Middle frontal gyrus (tissue), 1 donor: ENCODE measurements at regions not wholly inside any gene's neighbourhood (a gene's known extent, or its start where the extent isn't known, plus 50 kb on each side); places are given as distances from the start of the nearest gene placed in this dataset.

Experiments
- DNase-seq: peaks from one replicate; pipeline ENCODE4 v3.0.0-alpha.2; 2015; ENCODE audit warnings: low spot score; ENCODE audit errors: extremely low spot score

GRCh38 chrX:40485102-40485826, 95.5 kb upstream of the ATP6AP2 start:
- no peak for DNase-seq

- no peak for DNase-seq
Observed at GRCh38 chrX:40484408-40485091, 96.2 kb upstream of the ATP6AP2 start.

- no peak for DNase-seq
Observed at GRCh38 chrX:40483502-40483901, 97.3 kb upstream of the ATP6AP2 start.

- DNase-seq: no peak
Observed at GRCh38 chrX:40479777-40480318, 100.9 kb upstream of the ATP6AP2 start.

- no peak for DNase-seq
Observed at GRCh38 chrX:40478474-40479065, 102.2 kb upstream of the ATP6AP2 start.

GRCh38 chrX:40476958-40477357, 103.8 kb upstream of the ATP6AP2 start:
- no peak for DNase-seq

GRCh38 chrX:40474645-40475044, 106.1 kb upstream of the ATP6AP2 start:
- DNase-seq: no peak

- DNase-seq: no peak
Observed at GRCh38 chrX:40474205-40474626, 106.6 kb upstream of the ATP6AP2 start.

GRCh38 chrX:40473460-40474204, 107.1 kb upstream of the ATP6AP2 start:
- no peak for DNase-seq

GRCh38 chrX:40471965-40472648, 108.7 kb upstream of the ATP6AP2 start:
- peak; percentile 14 for DNase-seq

- DNase-seq: no peak
Observed at GRCh38 chrX:40470830-40471429, 109.8 kb upstream of the ATP6AP2 start.

- no peak for DNase-seq
Observed at GRCh38 chrX:40469316-40469715, 111.5 kb upstream of the ATP6AP2 start.

GRCh38 chrX:40468033-40468846, 112.5 kb upstream of the ATP6AP2 start:
- peak; percentile 7 for DNase-seq

GRCh38 chrX:40467454-40467853, 113.3 kb upstream of the ATP6AP2 start:
- no peak for DNase-seq

GRCh38 chrX:40465735-40466551, 114.8 kb upstream of the ATP6AP2 start:
- no peak for DNase-seq

- DNase-seq: no peak
Observed at GRCh38 chrX:40462795-40463194, 118.0 kb upstream of the ATP6AP2 start.

- no peak for DNase-seq
Observed at GRCh38 chrX:40460926-40461325, 119.8 kb upstream of the ATP6AP2 start.

GRCh38 chrX:40459571-40460158, 121.1 kb upstream of the ATP6AP2 start:
- DNase-seq: peak; percentile 16
